Thyroid gland (tissue), 4 donors: ENCODE measurements at regions not wholly inside any gene's neighbourhood (a gene's known extent, or its start where the extent isn't known, plus 50 kb on each side); places are given as distances from the start of the nearest gene placed in this dataset.

Experiments used
- POLR2A ChIP-seq, 2 donors: fragments of 450-650 bp; IDR thresholded peaks; one replicate each; pipeline ENCODE4 v1.6.1; 2017; ENCODE audit warnings: antibody characterized with exemption in 2 of 2, mild to moderate bottlenecking in 2 of 2, moderate library complexity in 1 of 2
- TF ChIP-seq, protein P1 (sequence below), 6 experiments: fragments of 200-600 bp in 3 of 6; fragments of 450-650 bp in 3 of 6; sonication (generic) in 3 of 6; IDR thresholded peaks; one replicate each; pipeline ENCODE4 v1.5.1; 2016 to 2019; ENCODE audit warnings: antibody characterized with exemption in 6 of 6, mild to moderate bottlenecking in 2 of 6, inconsistent platforms in 1 of 6, moderate library complexity in 1 of 6

DNA sequence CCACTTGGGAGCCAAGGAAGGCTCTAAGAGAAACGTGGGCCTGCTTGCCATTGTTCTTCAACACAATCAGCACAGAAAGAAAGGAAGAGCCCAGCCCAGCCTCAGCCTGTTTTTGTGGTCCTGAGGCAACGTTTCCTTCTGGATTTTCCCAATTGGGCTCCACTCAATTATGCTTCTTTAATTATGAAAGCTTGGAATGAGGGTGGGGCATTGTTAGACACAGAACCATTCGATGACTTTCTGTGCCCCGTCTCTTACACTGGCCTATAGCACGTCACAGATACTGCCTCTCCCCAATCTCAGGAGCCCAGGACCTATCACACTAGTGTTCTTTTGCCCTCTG, 207.4 kb downstream of the ZFP36L2 start:
- TF ChIP-seq, protein P1, sequence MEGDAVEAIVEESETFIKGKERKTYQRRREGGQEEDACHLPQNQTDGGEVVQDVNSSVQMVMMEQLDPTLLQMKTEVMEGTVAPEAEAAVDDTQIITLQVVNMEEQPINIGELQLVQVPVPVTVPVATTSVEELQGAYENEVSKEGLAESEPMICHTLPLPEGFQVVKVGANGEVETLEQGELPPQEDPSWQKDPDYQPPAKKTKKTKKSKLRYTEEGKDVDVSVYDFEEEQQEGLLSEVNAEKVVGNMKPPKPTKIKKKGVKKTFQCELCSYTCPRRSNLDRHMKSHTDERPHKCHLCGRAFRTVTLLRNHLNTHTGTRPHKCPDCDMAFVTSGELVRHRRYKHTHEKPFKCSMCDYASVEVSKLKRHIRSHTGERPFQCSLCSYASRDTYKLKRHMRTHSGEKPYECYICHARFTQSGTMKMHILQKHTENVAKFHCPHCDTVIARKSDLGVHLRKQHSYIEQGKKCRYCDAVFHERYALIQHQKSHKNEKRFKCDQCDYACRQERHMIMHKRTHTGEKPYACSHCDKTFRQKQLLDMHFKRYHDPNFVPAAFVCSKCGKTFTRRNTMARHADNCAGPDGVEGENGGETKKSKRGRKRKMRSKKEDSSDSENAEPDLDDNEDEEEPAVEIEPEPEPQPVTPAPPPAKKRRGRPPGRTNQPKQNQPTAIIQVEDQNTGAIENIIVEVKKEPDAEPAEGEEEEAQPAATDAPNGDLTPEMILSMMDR (IDR thresholded peaks at IDR 0.05): no peak
- no peak for TF ChIP-seq POLR2A (IDR thresholded peaks at IDR 0.05)
